AG09319 (cell line): ENCODE measurements at regions not wholly inside any gene's neighbourhood (a gene's known extent, or its start where the extent isn't known, plus 50 kb on each side); places are given as distances from the start of the nearest gene placed in this dataset.

Experiments used
- DNase-seq: peaks from one replicate; pipeline ENCODE4 v3.0.0-alpha.2; 2010; ENCODE audit warnings: low read depth; ENCODE audit errors: extremely low read depth
- TF ChIP-seq, protein P1 (sequence below): IDR thresholded peaks from 2 replicates; pipeline ENCODE4 v1.5.1; 2011; ENCODE audit warnings: low read depth, mild to moderate bottlenecking, inconsistent platforms, low read length, moderate library complexity

DNA sequence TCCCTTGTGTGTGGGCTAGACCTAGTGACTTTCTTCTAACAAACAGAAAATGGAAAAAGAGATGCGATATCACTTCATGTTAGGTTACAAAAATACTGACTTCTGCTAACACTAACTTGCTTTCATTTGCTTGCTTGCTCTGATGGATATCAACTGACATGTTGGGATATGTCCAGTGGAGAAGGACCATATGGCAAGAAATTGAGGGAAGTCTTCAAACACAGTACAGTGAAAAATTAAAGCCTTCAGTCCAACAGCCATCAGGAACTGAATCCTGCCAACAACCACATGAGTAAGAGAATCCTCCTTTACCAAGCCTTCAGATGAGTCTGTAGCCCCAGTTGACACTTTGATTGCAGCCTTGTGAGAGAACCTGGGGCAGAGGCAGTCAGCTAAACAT is 143.9 kb downstream of the MAIP1 start:
- TF ChIP-seq, protein P1, sequence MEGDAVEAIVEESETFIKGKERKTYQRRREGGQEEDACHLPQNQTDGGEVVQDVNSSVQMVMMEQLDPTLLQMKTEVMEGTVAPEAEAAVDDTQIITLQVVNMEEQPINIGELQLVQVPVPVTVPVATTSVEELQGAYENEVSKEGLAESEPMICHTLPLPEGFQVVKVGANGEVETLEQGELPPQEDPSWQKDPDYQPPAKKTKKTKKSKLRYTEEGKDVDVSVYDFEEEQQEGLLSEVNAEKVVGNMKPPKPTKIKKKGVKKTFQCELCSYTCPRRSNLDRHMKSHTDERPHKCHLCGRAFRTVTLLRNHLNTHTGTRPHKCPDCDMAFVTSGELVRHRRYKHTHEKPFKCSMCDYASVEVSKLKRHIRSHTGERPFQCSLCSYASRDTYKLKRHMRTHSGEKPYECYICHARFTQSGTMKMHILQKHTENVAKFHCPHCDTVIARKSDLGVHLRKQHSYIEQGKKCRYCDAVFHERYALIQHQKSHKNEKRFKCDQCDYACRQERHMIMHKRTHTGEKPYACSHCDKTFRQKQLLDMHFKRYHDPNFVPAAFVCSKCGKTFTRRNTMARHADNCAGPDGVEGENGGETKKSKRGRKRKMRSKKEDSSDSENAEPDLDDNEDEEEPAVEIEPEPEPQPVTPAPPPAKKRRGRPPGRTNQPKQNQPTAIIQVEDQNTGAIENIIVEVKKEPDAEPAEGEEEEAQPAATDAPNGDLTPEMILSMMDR: no peak
- DNase-seq: no peak

DNA sequence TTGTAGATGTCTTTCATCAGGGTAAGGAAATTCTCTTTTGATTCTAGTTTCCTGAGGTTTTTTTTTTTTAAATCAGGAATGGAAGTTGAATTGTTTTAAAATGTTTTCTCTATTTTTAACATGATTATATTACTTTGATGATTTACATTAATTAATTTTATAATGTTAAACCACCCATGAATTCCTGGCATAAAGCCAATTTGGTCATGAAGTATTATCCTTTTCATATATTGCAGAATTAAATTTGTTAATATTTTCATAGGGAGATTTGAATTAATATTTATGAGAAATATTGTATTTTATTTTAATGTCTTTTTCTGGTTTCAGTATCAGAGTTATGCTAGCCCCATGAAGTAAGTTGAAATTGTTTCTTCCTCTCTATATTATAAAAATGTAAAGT is 144.6 kb downstream of the MAIP1 start:
- TF ChIP-seq, protein P1: no peak
- DNase-seq: no peak

DNA sequence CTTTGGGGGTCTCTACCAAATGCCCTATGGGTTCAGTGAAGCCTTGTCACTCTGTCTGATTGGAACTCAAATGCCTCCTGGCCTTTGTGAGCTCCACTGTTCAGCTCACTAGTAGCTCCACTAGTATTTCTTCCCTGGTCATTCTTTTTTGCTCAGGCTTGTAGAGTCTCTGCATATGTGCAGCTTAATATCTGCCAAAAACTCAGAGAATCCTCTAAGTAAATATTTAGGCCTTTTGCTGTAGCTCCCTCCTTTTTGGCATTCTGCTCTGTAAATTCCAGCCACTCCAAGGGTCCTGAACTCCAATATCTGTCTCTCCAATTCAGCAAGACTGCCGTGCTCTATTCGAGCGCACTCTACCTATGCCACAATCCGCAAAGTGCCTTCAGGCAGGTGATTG is 146.5 kb downstream of the MAIP1 start:
- no peak for DNase-seq
- TF ChIP-seq, protein P1: no peak

DNA sequence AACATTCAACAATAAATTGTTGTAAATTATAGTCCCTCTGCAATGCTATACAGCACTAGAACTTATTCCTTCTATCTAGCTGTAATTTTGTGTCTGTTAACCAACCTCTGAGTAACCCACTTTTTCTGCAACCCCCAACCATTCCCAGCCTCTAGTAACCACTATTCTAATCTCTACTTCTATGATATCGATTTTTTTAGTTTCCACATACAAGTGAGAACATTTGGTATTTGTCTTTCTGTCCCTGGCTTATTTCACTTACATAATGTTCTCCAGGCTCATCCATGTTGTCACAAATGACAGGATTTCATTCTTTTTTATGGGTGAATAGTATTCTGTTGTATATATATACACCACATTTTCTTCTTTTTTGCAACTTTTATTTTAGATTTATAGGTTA is 147.6 kb downstream of the MAIP1 start:
- no peak for DNase-seq
- TF ChIP-seq, protein P1: no peak

DNA sequence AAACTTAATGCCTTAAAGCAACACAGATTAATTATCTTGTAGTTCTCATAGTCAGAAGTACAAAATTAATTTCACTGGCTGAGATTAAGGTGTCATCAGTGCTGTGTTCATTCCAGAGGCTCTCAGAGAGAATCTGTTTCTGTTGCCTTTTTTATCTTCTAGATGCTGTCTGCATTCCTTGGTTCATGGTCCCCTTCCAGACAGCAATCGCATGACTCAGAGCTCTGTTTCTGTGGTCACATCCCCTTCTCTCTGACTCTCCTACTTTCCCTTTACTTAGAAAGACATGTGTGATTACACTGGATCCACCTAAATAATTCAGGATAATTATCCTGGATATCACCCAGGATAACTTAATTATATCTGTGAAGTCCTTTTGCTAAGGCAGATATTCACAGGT is 148.6 kb downstream of the MAIP1 start:
- TF ChIP-seq, protein P1: no peak
- DNase-seq: no peak

DNA sequence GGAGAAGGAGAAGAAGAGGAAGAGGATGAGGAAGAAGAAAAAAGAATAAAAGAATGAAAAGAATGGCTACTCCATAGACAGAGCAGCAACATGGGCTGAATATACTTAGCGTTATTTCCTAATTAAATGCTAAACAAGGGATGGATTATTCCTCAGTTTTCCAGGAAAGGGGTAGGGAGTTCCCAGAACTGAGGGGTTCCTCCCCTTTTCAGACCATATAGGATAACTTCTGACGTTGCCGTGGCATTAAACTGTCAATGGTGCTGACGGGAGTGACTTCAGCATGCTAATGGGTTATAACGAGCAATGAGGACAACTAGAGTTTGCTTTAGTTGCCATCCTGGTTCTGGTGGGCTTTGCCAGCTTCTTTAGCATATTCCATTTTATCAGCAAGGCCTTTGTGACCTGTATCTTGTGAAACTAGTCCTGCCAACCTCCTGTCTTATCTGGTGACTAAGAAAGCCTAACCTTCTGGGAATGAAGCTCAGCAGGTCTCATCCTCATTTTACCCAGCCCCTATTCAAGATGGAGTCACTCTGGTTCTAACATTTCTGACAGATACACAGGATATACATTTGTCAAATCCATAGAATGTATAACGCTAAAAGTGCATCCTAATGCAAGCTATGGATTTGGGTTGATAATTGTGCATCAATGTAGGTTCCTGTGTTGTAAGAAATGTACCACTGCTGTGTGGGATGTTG is 152.3 kb downstream of the MAIP1 start:
- no peak for DNase-seq
- TF ChIP-seq, protein P1: no peak

DNA sequence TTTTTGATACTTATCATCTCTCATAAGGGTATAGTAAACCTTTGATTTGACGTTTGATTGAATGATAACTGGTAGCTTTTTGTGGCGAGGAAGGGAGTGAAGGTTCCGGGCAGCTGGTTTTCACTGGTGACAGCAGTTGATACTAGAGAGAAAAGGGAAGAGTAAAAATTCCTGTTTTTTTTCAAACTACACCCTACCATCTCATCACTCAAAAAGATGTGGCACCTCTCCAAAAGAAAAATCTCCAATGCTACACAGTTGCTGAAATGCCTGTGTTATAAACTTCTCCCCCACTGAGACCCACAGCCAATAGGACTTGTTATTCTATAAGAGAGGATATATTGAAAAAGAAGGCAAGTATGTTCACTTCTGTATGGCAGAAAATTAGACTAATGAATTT is 154.0 kb downstream of the MAIP1 start:
- TF ChIP-seq, protein P1: no peak
- no peak for DNase-seq
